ENCODE measurements at regions not wholly inside any gene's neighbourhood (a gene's known extent, or its start where the extent isn't known, plus 50 kb on each side); places are given as distances from the start of the nearest gene placed in this dataset.

DNA sequence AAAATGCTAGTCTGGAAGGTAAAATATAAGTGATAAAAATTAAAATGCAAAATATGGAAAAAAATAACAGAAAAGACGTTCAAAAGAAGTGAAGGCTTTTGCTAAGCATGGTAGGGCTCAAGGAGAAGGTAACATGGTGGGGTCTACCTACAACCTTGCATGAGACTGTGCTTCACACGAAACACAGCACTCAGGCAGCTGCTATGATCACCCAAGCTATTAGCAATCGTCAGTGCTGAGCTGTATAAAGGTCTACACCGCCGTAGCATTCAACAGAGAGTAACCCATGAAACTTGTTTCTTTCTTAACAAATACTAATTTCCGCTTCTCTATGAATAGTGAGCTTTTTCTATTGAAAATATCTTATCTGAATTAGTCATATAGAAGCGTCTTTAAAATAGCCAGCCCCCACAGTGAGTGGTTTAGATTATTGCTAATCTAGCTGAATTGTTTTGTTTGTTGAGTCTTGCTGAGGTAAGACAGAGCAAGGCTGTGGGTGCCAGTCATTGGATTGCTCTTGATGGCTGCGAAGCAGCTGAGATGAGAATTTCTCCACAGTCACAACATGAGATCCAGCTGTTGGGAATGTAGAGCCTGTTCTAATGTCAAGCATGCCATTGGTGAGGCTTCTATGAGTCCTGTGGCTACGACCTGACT, 230.0 kb downstream of the KLF13 start:
- no peaks in the 10 kb centered on the region for H3K27me3 ChIP-seq (ENCODE audit: control insufficient read depth, insufficient read depth, low read length)
- no peaks in the 10 kb centered on the region for H3K4me1 ChIP-seq (ENCODE audit: control insufficient read depth, extremely low read depth, insufficient read depth, low read length)
- no peak for TF ChIP-seq CTCF (conservative IDR thresholded peaks at IDR 0.05 in 1 of 2, IDR thresholded peaks at IDR 0.05 in 1 of 2; ENCODE audit: low read depth in 1 of 2, low read length in 2 of 2)
- TF ChIP-seq EZH2 (IDR thresholded peaks at IDR 0.05; ENCODE audit: low read length, missing control alignments) = no peak
- H3K79me2 ChIP-seq (ENCODE audit: control insufficient read depth, insufficient read depth, low read length) = no peaks in the 10 kb centered on the region
- no peak overlapping the region for H3K9ac ChIP-seq (ENCODE audit: insufficient read depth, low read length)
- H4K20me1 ChIP-seq (ENCODE audit: control insufficient read depth, extremely low read depth, insufficient read depth, low read length) = no peaks in the 10 kb centered on the region
- no peak overlapping the region for H3K27ac ChIP-seq (ENCODE audit: insufficient read depth, low read length)
- no peak overlapping the region for H3K4me2 ChIP-seq (ENCODE audit: extremely low read depth, insufficient read depth, low read length)
- H2AFZ ChIP-seq (ENCODE audit: low read length) = no peak overlapping the region
- no peak overlapping the region for H3K4me3 ChIP-seq (replicated peaks in 1 of 4; ENCODE audit: control extremely low read depth in 1 of 4, insufficient read depth in 1 of 4, low read depth in 3 of 4, low read length in 4 of 4)
- no peaks in the 10 kb centered on the region for H3K9me3 ChIP-seq (ENCODE audit: control insufficient read depth, insufficient read depth, low read depth, low read length)
- no peak for DNase-seq (ENCODE audit: low read depth in 2 of 2)
- no peaks in the 10 kb centered on the region for H3K36me3 ChIP-seq (ENCODE audit: control insufficient read depth, insufficient read depth, low read length)

GRCh38 chr15:31557899-31558298, 231.3 kb downstream of the KLF13 start:
- no peak overlapping the region for H3K4me3 ChIP-seq (replicated peaks in 1 of 4; ENCODE audit: control extremely low read depth in 1 of 4, insufficient read depth in 1 of 4, low read depth in 3 of 4, low read length in 4 of 4)

DNA sequence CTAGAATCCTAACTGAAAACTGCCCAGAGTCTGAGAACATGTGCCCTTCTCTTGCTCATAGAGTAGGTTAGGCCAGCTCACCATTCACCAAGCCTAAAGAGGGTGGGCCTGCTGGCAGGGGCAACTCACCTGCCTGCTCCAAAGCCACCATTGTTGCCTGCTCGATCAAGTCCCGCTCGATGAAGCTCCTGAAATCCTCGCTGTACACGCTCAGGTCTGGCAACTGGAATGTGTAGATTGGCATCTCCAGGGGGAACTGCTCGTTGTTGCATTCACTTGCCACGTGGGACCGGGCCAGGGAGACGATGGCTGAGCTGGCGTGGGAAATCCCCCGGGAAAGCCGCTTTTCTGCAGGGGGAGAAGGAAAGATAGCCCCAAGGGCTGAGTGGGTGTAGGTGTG, 232.2 kb downstream of the KLF13 start:
- no peaks in the 10 kb centered on the region for H3K27me3 ChIP-seq (ENCODE audit: control insufficient read depth, insufficient read depth, low read length)

More at GRCh38 chr15:31557899-31558298, 231.3 kb downstream of the KLF13 start:
- DNase-seq (ENCODE audit: low read depth in 2 of 2) = no peak
- Histone ChIP-seq H3K4me2 (ENCODE audit: extremely low read depth, insufficient read depth, low read length) (no peak overlapping the region), H3K36me3 (ENCODE audit: control insufficient read depth, insufficient read depth, low read length) (no peaks in the 10 kb centered on the region), H2AFZ (ENCODE audit: low read length) (no peak overlapping the region), H3K9ac (ENCODE audit: insufficient read depth, low read length) (no peak overlapping the region), H3K4me1 (ENCODE audit: control insufficient read depth, extremely low read depth, insufficient read depth, low read length) (no peaks in the 10 kb centered on the region), H3K79me2 (ENCODE audit: control insufficient read depth, insufficient read depth, low read length) (no peaks in the 10 kb centered on the region), H3K27me3 (ENCODE audit: control insufficient read depth, insufficient read depth, low read length) (no peaks in the 10 kb centered on the region), H4K20me1 (ENCODE audit: control insufficient read depth, extremely low read depth, insufficient read depth, low read length) (no peaks in the 10 kb centered on the region), H3K9me3 (ENCODE audit: control insufficient read depth, insufficient read depth, low read depth, low read length) (no peaks in the 10 kb centered on the region), H3K27ac (ENCODE audit: insufficient read depth, low read length) (no peak overlapping the region)
- TF ChIP-seq CTCF (conservative IDR thresholded peaks at IDR 0.05 in 1 of 2, IDR thresholded peaks at IDR 0.05 in 1 of 2; ENCODE audit: low read depth in 1 of 2, low read length in 2 of 2) = no peak
- no peak for TF ChIP-seq EZH2 (IDR thresholded peaks at IDR 0.05; ENCODE audit: low read length, missing control alignments)

More for the DNA sequence above, 232.2 kb downstream of the KLF13 start:
- Histone ChIP-seq H3K79me2 (ENCODE audit: control insufficient read depth, insufficient read depth, low read length) (no peaks in the 10 kb centered on the region), H2AFZ (ENCODE audit: low read length) (no peak overlapping the region), H3K4me3 (replicated peaks in 1 of 4; ENCODE audit: control extremely low read depth in 1 of 4, insufficient read depth in 1 of 4, low read depth in 3 of 4, low read length in 4 of 4) (no peak overlapping the region), H4K20me1 (ENCODE audit: control insufficient read depth, extremely low read depth, insufficient read depth, low read length) (no peaks in the 10 kb centered on the region), H3K4me2 (ENCODE audit: extremely low read depth, insufficient read depth, low read length) (no peak overlapping the region), H3K9me3 (ENCODE audit: control insufficient read depth, insufficient read depth, low read depth, low read length) (no peaks in the 10 kb centered on the region), H3K4me1 (ENCODE audit: control insufficient read depth, extremely low read depth, insufficient read depth, low read length) (no peaks in the 10 kb centered on the region), H3K9ac (ENCODE audit: insufficient read depth, low read length) (no peak overlapping the region), H3K36me3 (ENCODE audit: control insufficient read depth, insufficient read depth, low read length) (no peaks in the 10 kb centered on the region), H3K27ac (ENCODE audit: insufficient read depth, low read length) (no peak overlapping the region)
- DNase-seq (ENCODE audit: low read depth in 2 of 2) = no peak
- TF ChIP-seq CTCF (conservative IDR thresholded peaks at IDR 0.05 in 1 of 2, IDR thresholded peaks at IDR 0.05 in 1 of 2; ENCODE audit: low read depth in 1 of 2, low read length in 2 of 2) (no peak), EZH2 (IDR thresholded peaks at IDR 0.05; ENCODE audit: low read length, missing control alignments) (no peak)
